H1 (cell line): ENCODE measurements at regions not wholly inside any gene's neighbourhood (a gene's known extent, or its start where the extent isn't known, plus 50 kb on each side); places are given as distances from the start of the nearest gene placed in this dataset.

Experiments
- CTCF ChIA-PET: fragments of 300-600 bp; sonication (Branson Sonifier 250); formaldehyde crosslinking; loops from one replicate; lab custom pipeline; 2021; ENCODE audit not compliant: partially characterized antibody; lab: Charles Lee
- POLR2A ChIA-PET: fragments of 300-600 bp; sonication (Branson Sonifier 250); formaldehyde crosslinking; loops from one replicate; lab custom pipeline; 2021; ENCODE audit warnings: inconsistent platforms; ENCODE audit not compliant: partially characterized antibody; lab: Charles Lee
- DNase-seq, 2 experiments: peaks; one replicate each; pipeline versions ENCODE4 v3.0.0 to v3.0.0-alpha.2; 2010 to 2022; ENCODE audit warnings: low spot score in 2 of 2, low read depth in 1 of 2, mixed read lengths in 1 of 2
- FAIRE-seq: peaks from 2 replicates; lab custom pipeline; 2011; peaks lifted over from hg19 to GRCh38; lab: Jason Lieb, UNC
- H2AFZ ChIP-seq: 2 replicates; pipeline ENCODE4 v1.8.1; 2012; ENCODE audit warnings: low read length, inconsistent platforms
- H2AK5ac ChIP-seq: 2 replicates; pipeline ENCODE4 v1.6.1; 2013; ENCODE audit warnings: low read depth, low read length
- H2BK120ac ChIP-seq: replicated peaks from 2 replicates; pipeline ENCODE3; 2013; ENCODE audit warnings: low read depth, low read length, inconsistent platforms
- H2BK12ac ChIP-seq: 2 replicates; pipeline ENCODE4 v1.6.1; 2013; ENCODE audit warnings: low read depth, low read length
- H2BK15ac ChIP-seq: 2 replicates; pipeline ENCODE4 v1.6.1; 2013; ENCODE audit warnings: low read length
- H2BK20ac ChIP-seq: 2 replicates; pipeline ENCODE4 v1.6.1; 2013; ENCODE audit warnings: low read length
- H2BK5ac ChIP-seq: 2 replicates; pipeline ENCODE4 v1.6.1; 2013; ENCODE audit warnings: low read depth, low read length
- H3K14ac ChIP-seq: 2 replicates; pipeline ENCODE4 v1.6.1; 2013; ENCODE audit warnings: inconsistent platforms; ENCODE audit not compliant: insufficient read length
- H3K18ac ChIP-seq: 2 replicates; pipeline ENCODE4 v1.6.1; 2013; ENCODE audit warnings: low read length; ENCODE audit errors: extremely low read depth
- H3K23ac ChIP-seq: 2 replicates; pipeline ENCODE4 v1.6.1; 2013; ENCODE audit warnings: inconsistent platforms; ENCODE audit not compliant: insufficient read length
- H3K23me2 ChIP-seq: 2 replicates; pipeline ENCODE4 v1.6.1; 2013; ENCODE audit warnings: low read depth, low read length
- H3K27ac ChIP-seq: 2 replicates; pipeline ENCODE4 v1.6.1; 2011; ENCODE audit warnings: low read depth, low read length, inconsistent platforms
- H3K27me3 ChIP-seq, 4 experiments: replicated peaks in 1 of 4; 1 replicate in 1 of 4; 2 replicates in 3 of 4; pipeline versions ENCODE4 v1.6.1 to v1.8.1; 2011 to 2013; ENCODE audit warnings: low read length in 3 of 4, mild to moderate bottlenecking in 3 of 4, inconsistent platforms in 2 of 4, mixed read lengths in 2 of 4, moderate library complexity in 1 of 4; ENCODE audit not compliant: control insufficient read depth in 3 of 4, insufficient read depth in 3 of 4; ENCODE audit errors: extremely low read depth in 1 of 4
- H3K36me3 ChIP-seq, 4 experiments: 2 replicates each; pipeline versions ENCODE4 v1.6.1 to v1.8.1; 2011 to 2013; ENCODE audit warnings: mild to moderate bottlenecking in 4 of 4, low read length in 3 of 4, moderate library complexity in 2 of 4, control low read depth in 1 of 4, inconsistent platforms in 1 of 4; ENCODE audit not compliant: insufficient read depth in 4 of 4, control insufficient read depth in 2 of 4
- H3K4ac ChIP-seq: replicated peaks from 2 replicates; pipeline ENCODE3; 2013; ENCODE audit warnings: low read length, low read depth, mixed read lengths, inconsistent platforms; ENCODE audit not compliant: insufficient read length
- H3K4me1 ChIP-seq, 4 experiments: replicated peaks in 1 of 4; 1 replicate in 1 of 4; 2 replicates in 3 of 4; pipeline versions ENCODE4 v1.6.1 to v1.8.1; 2011 to 2013; ENCODE audit warnings: low read length in 3 of 4, inconsistent platforms in 2 of 4, mixed read lengths in 1 of 4; ENCODE audit not compliant: insufficient read depth in 4 of 4, control insufficient read depth in 3 of 4
- H3K4me2 ChIP-seq, 2 experiments: 2 replicates each; pipeline versions ENCODE4 v1.6.1 to v1.8.1; 2011 to 2013; ENCODE audit warnings: low read depth in 2 of 2, low read length in 2 of 2, control low read depth in 1 of 2, inconsistent platforms in 1 of 2, mild to moderate bottlenecking in 1 of 2; ENCODE audit not compliant: insufficient read depth in 1 of 2
- H3K4me3 ChIP-seq, 4 experiments: fragments of 200-600, 300-600 bp in 1 of 4; sonication (generic), shearing (Covaris generic), sonication (Bioruptor Twin) in 1 of 4; 2 replicates each; pipeline versions ENCODE4 v1.5.1 to v1.8.1; 2011 to 2016; ENCODE audit warnings: low read length in 4 of 4, low read depth in 3 of 4, control low read depth in 2 of 4, inconsistent platforms in 2 of 4, mild to moderate bottlenecking in 2 of 4, mixed read lengths in 1 of 4, moderate library complexity in 1 of 4; ENCODE audit not compliant: insufficient read depth in 2 of 4; ENCODE audit errors: extremely low read depth in 1 of 4
- H3K56ac ChIP-seq: replicated peaks from 2 replicates; pipeline ENCODE3; 2013; ENCODE audit warnings: low read depth, mild to moderate bottlenecking, mixed read lengths, low read length, inconsistent platforms; ENCODE audit not compliant: insufficient read length
- H3K79me1 ChIP-seq: 2 replicates; pipeline ENCODE4 v1.6.1; 2013; ENCODE audit warnings: low read depth, low read length, control low read depth
- H3K79me2 ChIP-seq, 2 experiments: 2 replicates each; pipeline versions ENCODE4 v1.6.1 to v1.8.1; 2012 to 2013; ENCODE audit warnings: low read length in 2 of 2, mild to moderate bottlenecking in 2 of 2, inconsistent platforms in 1 of 2; ENCODE audit not compliant: insufficient read depth in 2 of 2, control insufficient read depth in 1 of 2
- H3K9ac ChIP-seq, 4 experiments: replicated peaks in 1 of 4; 1 replicate in 1 of 4; 2 replicates in 3 of 4; pipeline versions ENCODE4 v1.6.1 to v1.8.1; 2011 to 2013; ENCODE audit warnings: low read depth in 3 of 4, low read length in 3 of 4, control low read depth in 2 of 4, mild to moderate bottlenecking in 2 of 4, moderate library complexity in 2 of 4, inconsistent platforms in 1 of 4; ENCODE audit errors: extremely low read depth in 1 of 4
- H3K9me3 ChIP-seq, 2 experiments: 2 replicates each; pipeline versions ENCODE4 v1.6.1 to v1.8.1; 2012 to 2013; ENCODE audit warnings: mild to moderate bottlenecking in 2 of 2, moderate library complexity in 2 of 2, control low read depth in 1 of 2, inconsistent platforms in 1 of 2, low read depth in 1 of 2, low read length in 1 of 2, mixed read lengths in 1 of 2; ENCODE audit not compliant: insufficient read depth in 2 of 2
- H4K20me1 ChIP-seq, 2 experiments: replicated peaks in 1 of 2; 2 replicates each; pipeline versions ENCODE3 to v1.8.1; 2011 to 2013; ENCODE audit warnings: inconsistent platforms in 2 of 2, low read length in 2 of 2, mild to moderate bottlenecking in 1 of 2; ENCODE audit not compliant: insufficient read depth in 2 of 2, control insufficient read depth in 1 of 2
- H4K5ac ChIP-seq: 2 replicates; pipeline ENCODE4 v1.6.1; 2013; ENCODE audit warnings: low read length, low read depth, mixed read lengths, inconsistent platforms; ENCODE audit not compliant: insufficient read length
- H4K8ac ChIP-seq: 2 replicates; pipeline ENCODE4 v1.8.0; 2013; ENCODE audit warnings: mild to moderate bottlenecking, moderate library complexity, low read length, inconsistent platforms; ENCODE audit not compliant: insufficient read depth; ENCODE audit errors: extremely low read depth
- H4K91ac ChIP-seq: replicated peaks from 2 replicates; pipeline ENCODE3; 2013; ENCODE audit warnings: low read length, mixed read lengths, inconsistent platforms; ENCODE audit not compliant: insufficient read length
- CBX8 ChIP-seq: fragments of 300-800, 300-1000 bp; sonication (generic); IDR thresholded peaks from 2 replicates; pipeline ENCODE4 v1.7.1; 2016; ENCODE audit warnings: low read depth, low read length, borderline replicate concordance
- EGR1 ChIP-seq: IDR thresholded peaks from 2 replicates; pipeline ENCODE4 v1.6.1; 2011; ENCODE audit warnings: low read depth, low read length, borderline replicate concordance
- HDAC6 ChIP-seq: IDR thresholded peaks from one replicate; pipeline ENCODE4 v1.7.1; 2012; ENCODE audit warnings: low read depth, mild to moderate bottlenecking, inconsistent platforms, low read length, moderate library complexity
- KDM1A ChIP-seq: fragments of 200-600, 300-600 bp; sonication (generic); IDR thresholded peaks from 2 replicates; pipeline ENCODE4 v1.7.1; 2016; ENCODE audit warnings: mild to moderate bottlenecking, low read length, borderline replicate concordance
- KDM4A ChIP-seq: IDR thresholded peaks from one replicate; pipeline ENCODE4 v1.7.1; 2012; ENCODE audit warnings: low read depth, mild to moderate bottlenecking, moderate library complexity, low read length, inconsistent platforms; ENCODE audit not compliant: severe bottlenecking
- KDM5A ChIP-seq: fragments of 200-600 bp; IDR thresholded peaks from 2 replicates; pipeline ENCODE4 v1.7.1; 2012; ENCODE audit warnings: mild to moderate bottlenecking, low read length, inconsistent platforms, mixed read lengths
- NANOG ChIP-seq: IDR thresholded peaks from 2 replicates; pipeline ENCODE4 v1.6.1; 2011; ENCODE audit warnings: low read length, low read depth, mild to moderate bottlenecking, inconsistent platforms; ENCODE audit not compliant: insufficient read depth, poor library complexity, severe bottlenecking
- SAP30 ChIP-seq: fragments of 300-600 bp; sonication (generic); IDR thresholded peaks from 2 replicates; pipeline ENCODE4 v1.7.1; 2012; ENCODE audit warnings: low read length, moderate library complexity, mild to moderate bottlenecking, inconsistent platforms; ENCODE audit not compliant: insufficient read depth, insufficient replicate concordance
- TF ChIP-seq, protein P1 (sequence below): IDR thresholded peaks from 2 replicates; pipeline ENCODE4 v1.6.1; 2012; ENCODE audit warnings: inconsistent platforms

DNA sequence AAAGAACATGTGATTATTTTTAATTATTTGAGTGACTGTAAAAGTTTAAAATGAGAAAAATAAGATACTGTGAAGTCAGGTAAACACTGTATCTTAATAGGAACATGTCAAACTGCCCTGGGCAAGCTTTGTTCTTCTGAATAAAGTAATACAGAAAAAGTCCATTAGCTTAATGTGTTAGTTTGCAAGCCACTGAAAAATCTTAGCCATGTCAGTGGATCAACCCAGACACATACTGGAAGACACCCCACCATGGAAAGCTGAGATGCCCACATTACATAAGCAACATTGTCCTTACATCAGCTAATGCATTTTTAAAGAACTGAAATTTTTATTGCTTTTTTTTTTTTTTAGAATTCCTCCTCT lies 155.2 kb downstream of the BBOX1 start:
- H3K4me1 ChIP-seq: no peaks in the 10 kb centered on the region; a peak in 1 of 7 replicates
- DNase-seq (no peak), FAIRE-seq (no peak)
- no peak overlapping the region for H2BK120ac ChIP-seq
- no peak overlapping the region for H3K27ac ChIP-seq
- H2BK15ac ChIP-seq: no peak overlapping the region
- no peaks in the 10 kb centered on the region for H3K9me3 ChIP-seq
- CTCF ChIA-PET: interaction anchor here (0.6 to 2.9 kb wide), 8 partner anchors 10 to 304 kb away, joined by 3 to 10 read pairs (median 4); no protein-coding TSS in a partner anchor
- H2BK5ac ChIP-seq: no peak overlapping the region
- H3K56ac ChIP-seq: no peak overlapping the region
- H3K27me3 ChIP-seq: no peaks in the 10 kb centered on the region
- POLR2A ChIA-PET: no interaction called here
- no peak overlapping the region for H4K91ac ChIP-seq
- H4K8ac ChIP-seq: no peak overlapping the region
- H3K18ac ChIP-seq: no peak overlapping the region
- no peak overlapping the region for H2AK5ac ChIP-seq
- H2BK20ac ChIP-seq: no peak overlapping the region
- H3K23me2 ChIP-seq: no peaks in the 10 kb centered on the region; the same call in 1 of the 2 replicates
- H3K4me3 ChIP-seq: no peak overlapping the region
- no peaks in the 10 kb centered on the region for H4K20me1 ChIP-seq
- no peaks in the 10 kb centered on the region for H3K79me2 ChIP-seq
- no peak overlapping the region for H3K9ac ChIP-seq
- no peak overlapping the region for H3K14ac ChIP-seq
- no peak overlapping the region for H2AFZ ChIP-seq
- H3K23ac ChIP-seq: no peak overlapping the region
- H3K4me2 ChIP-seq: no peak overlapping the region
- no peaks in the 10 kb centered on the region for H3K36me3 ChIP-seq
- no peak overlapping the region for H3K4ac ChIP-seq
- no peak overlapping the region for H4K5ac ChIP-seq
- no peak overlapping the region for H2BK12ac ChIP-seq
- TF ChIP-seq SAP30 (no peak), KDM5A (no peak), CBX8 (no peak), KDM4A (no peak), HDAC6 (no peak), KDM1A (no peak), NANOG (no peak), EGR1 (no peak)
- TF ChIP-seq, protein P1, sequence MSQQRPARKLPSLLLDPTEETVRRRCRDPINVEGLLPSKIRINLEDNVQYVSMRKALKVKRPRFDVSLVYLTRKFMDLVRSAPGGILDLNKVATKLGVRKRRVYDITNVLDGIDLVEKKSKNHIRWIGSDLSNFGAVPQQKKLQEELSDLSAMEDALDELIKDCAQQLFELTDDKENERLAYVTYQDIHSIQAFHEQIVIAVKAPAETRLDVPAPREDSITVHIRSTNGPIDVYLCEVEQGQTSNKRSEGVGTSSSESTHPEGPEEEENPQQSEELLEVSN: no peak
- no peaks in the 10 kb centered on the region for H3K79me1 ChIP-seq
